ENCODE measurements at regions not wholly inside any gene's neighbourhood (a gene's known extent, or its start where the extent isn't known, plus 50 kb on each side); places are given as distances from the start of the nearest gene placed in this dataset.

DNA sequence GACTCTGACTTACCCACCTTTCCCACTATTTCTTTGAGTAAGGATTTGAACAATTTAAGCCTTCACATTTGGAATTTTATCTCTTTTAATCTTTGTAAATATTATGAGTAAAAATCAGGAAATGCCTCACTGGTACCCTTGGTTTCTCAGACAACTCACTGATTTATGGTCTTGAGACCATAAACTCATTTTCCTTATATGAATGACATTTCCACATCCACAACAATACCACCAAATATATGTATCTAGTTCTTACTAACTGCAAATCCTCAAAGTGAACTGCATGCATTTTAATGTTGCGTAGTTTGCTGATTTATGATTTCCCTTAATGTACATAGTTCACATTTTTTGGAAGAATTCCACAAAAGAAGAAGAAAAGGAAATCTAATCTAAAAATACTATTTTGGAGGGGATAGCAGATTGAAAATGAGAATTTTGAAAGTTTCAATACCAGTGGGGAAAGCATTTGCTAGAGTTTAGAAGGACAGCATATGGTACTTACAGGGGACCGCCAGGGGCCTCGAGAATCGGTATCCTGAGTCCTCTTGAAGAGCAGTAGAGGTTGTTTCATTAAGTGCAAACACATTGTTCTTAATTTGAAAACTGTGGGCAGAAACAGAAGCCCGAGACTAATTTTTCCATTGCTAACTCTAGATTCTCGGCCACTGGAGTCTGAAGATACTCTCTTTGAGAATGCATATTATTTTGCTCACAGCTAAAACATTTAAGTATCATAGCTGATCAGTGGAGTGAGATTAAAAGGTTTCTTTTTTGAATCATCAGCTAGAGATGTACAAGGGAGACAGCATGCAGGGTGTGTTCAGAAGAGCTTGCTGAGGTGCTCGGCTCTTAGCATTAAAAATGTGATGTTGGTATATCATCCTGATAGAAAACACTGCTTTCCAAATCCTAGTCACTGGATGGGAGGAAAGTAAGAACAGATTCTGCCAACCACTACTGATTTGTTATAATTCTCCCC lies 964.0 kb downstream of the GATA3 start:
- ATAC-seq (no peak), DNase-seq (no peak)
- Histone ChIP-seq H3K27ac (ENCODE audit: low read length) (no peak overlapping the region), H3K4me3 (ENCODE audit: low read length) (no peak overlapping the region), H3K4me1 (ENCODE audit: control insufficient read depth, insufficient read depth, low read length) (no peaks in the 10 kb centered on the region), H3K9me3 (ENCODE audit: control insufficient read depth, low read length) (no peaks in the 10 kb centered on the region), H3K27me3 (ENCODE audit: control insufficient read depth, insufficient read depth) (no peaks in the 10 kb centered on the region)
- intact Hi-C loops (cut with DNase I), result no loop called here
- whole genome bisulfite sequencing, result 77% methylated on average over 7 of the region's 7 CpGs

DNA sequence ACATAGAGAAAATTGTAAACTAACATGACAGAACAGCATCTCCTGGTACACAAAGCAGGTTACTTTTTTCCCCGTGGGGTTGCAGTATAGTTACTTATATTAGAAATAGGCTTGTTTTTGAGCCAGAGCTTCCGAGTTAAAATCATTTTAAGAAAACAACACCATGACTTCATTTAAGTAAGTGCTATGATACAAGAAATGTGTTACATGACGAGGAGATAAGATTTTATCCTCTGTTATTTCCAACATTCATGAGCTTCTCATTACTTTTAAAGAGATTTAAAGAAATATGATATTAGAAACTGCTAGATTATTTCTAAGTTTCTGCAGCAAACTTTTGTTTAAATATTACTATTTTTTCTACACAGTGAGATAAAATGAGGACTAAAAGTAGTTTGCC lies 968.7 kb downstream of the GATA3 start:
- H3K4me1 ChIP-seq (ENCODE audit: control insufficient read depth, insufficient read depth, low read length), result no peaks in the 10 kb centered on the region
- ATAC-seq (no peak), DNase-seq (no peak)
- no peak overlapping the region for H3K4me3 ChIP-seq (ENCODE audit: low read length)
- no peaks in the 10 kb centered on the region for H3K27me3 ChIP-seq (ENCODE audit: control insufficient read depth, insufficient read depth)
- intact Hi-C loops (cut with DNase I), result no loop called here
- 32% methylated on average over 3 of the region's 3 CpGs for WGBS
- H3K27ac ChIP-seq (ENCODE audit: low read length), result no peak overlapping the region
- H3K9me3 ChIP-seq (ENCODE audit: control insufficient read depth, low read length), result no peaks in the 10 kb centered on the region

- Histone ChIP-seq H3K9me3 (ENCODE audit: control insufficient read depth, low read length) (no peaks in the 10 kb centered on the region), H3K4me3 (ENCODE audit: low read length) (no peak overlapping the region), H3K27ac (ENCODE audit: low read length) (no peak overlapping the region), H3K27me3 (ENCODE audit: control insufficient read depth, insufficient read depth) (no peaks in the 10 kb centered on the region), H3K4me1 (ENCODE audit: control insufficient read depth, insufficient read depth, low read length) (no peaks in the 10 kb centered on the region)
- intact Hi-C loops (cut with DNase I), result no loop called here
- DNase-seq, result no peak
- no peak for ATAC-seq
- 73% methylated on average over 2 of the region's 2 CpGs for WGBS
Observed at GRCh38 chr10:9024210-9024609, 969.7 kb downstream of the GATA3 start.

DNA sequence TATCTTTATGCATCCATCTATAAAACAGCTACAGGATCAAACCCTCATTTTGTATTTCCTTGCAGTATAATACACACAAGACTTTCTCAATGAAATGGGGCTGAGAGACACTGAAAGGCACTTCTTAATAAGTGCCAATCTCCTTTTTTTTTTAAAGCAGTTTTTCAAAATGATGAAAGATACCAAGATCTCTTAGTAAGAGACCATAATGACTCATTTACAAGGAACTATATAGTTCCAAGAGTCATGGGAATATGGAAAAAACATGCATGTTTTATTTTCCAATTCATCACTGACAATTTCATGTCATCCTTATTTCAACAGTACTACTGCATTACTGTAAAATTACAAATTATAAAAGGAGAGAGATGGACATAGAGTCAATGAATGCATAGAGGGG lies 973.7 kb downstream of the GATA3 start:
- Histone ChIP-seq H3K4me1 (ENCODE audit: control insufficient read depth, insufficient read depth, low read length) (no peaks in the 10 kb centered on the region), H3K27me3 (ENCODE audit: control insufficient read depth, insufficient read depth) (no peaks in the 10 kb centered on the region), H3K9me3 (ENCODE audit: control insufficient read depth, low read length) (no peaks in the 10 kb centered on the region), H3K4me3 (ENCODE audit: low read length) (no peak overlapping the region), H3K27ac (ENCODE audit: low read length) (no peak overlapping the region)
- ATAC-seq (no peak), DNase-seq (no peak)
- intact Hi-C loops (cut with DNase I), result no loop called here

DNA sequence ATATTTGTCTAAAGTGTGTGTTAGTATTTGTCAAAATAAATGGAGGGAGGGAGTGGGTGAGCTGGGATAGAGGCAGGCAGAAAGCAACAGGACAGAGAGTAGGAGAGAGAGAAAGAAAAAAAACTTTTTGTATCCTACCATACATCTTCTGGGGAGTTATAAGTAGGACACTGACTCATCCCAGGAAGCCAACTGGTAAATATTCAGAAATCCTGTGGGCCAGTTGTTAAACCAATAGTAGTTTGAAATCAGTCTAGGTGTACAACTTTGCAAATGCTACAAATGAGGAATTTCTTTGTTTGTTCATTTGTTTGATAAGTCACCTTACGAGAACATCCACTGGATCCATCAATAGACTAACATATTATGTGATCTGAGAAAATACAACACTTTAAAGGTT lies 980.9 kb downstream of the GATA3 start:
- ATAC-seq (no peak), DNase-seq (no peak)
- no peak overlapping the region for H3K4me3 ChIP-seq (ENCODE audit: low read length)
- H3K27ac ChIP-seq (ENCODE audit: low read length), result no peak overlapping the region
- no peaks in the 10 kb centered on the region for H3K4me1 ChIP-seq (ENCODE audit: control insufficient read depth, insufficient read depth, low read length)
- intact Hi-C loops (cut with DNase I), result no loop called here
- WGBS, result 74% methylated on average over 1 of the region's 1 CpG
- no peaks in the 10 kb centered on the region for H3K9me3 ChIP-seq (ENCODE audit: control insufficient read depth, low read length)
- H3K27me3 ChIP-seq (ENCODE audit: control insufficient read depth, insufficient read depth), result no peaks in the 10 kb centered on the region

GRCh38 chr10:9036711-9037204 lies 982.3 kb downstream of the GATA3 start:
- DNase-seq (no peak), ATAC-seq (no peak)
- intact Hi-C loops (cut with DNase I), result no loop called here
- WGBS, result 75% methylated on average over 4 of the region's 4 CpGs
- Histone ChIP-seq H3K27ac (ENCODE audit: low read length) (no peak overlapping the region), H3K4me1 (ENCODE audit: control insufficient read depth, insufficient read depth, low read length) (no peaks in the 10 kb centered on the region), H3K4me3 (ENCODE audit: low read length) (no peak overlapping the region), H3K9me3 (ENCODE audit: control insufficient read depth, low read length) (no peaks in the 10 kb centered on the region), H3K27me3 (ENCODE audit: control insufficient read depth, insufficient read depth) (no peaks in the 10 kb centered on the region)

- no peak overlapping the region for H3K27ac ChIP-seq (ENCODE audit: low read length)
Observed at GRCh38 chr10:9038146-9038714, 983.7 kb downstream of the GATA3 start.

DNA sequence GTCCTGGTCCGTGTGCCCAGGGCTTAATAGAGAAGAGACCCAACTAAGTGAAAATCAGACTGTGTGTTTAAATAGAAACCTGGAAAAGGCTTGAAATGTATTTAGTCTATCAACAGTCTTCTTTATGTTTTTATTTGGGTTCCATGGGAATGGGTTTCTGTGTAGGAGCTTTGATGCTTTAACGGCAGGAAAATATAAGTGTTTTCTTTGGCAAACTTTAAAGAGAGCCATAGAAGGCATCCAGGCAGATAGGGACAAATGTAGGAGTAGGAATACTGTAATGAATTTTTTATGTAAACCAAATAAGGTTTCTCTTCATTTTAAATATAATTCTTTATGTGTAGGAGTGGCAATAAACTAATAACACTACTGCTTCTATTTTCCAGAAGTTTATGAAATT lies 989.0 kb downstream of the GATA3 start:
- Histone ChIP-seq H3K27ac (ENCODE audit: low read length) (no peak overlapping the region), H3K4me3 (ENCODE audit: low read length) (no peak overlapping the region), H3K27me3 (ENCODE audit: control insufficient read depth, insufficient read depth) (no peaks in the 10 kb centered on the region), H3K9me3 (ENCODE audit: control insufficient read depth, low read length) (no peaks in the 10 kb centered on the region), H3K4me1 (ENCODE audit: control insufficient read depth, insufficient read depth, low read length) (no peaks in the 10 kb centered on the region)
- no peak for DNase-seq
- WGBS, result 30% methylated on average over 2 of the region's 2 CpGs
- ATAC-seq, result no peak
- intact Hi-C loops (cut with DNase I), result no loop called here

More at GRCh38 chr10:9038146-9038714, 983.7 kb downstream of the GATA3 start:
- intact Hi-C loops (cut with DNase I), result no loop called here
- no peak for ATAC-seq
- Histone ChIP-seq H3K27me3 (ENCODE audit: control insufficient read depth, insufficient read depth) (no peaks in the 10 kb centered on the region), H3K9me3 (ENCODE audit: control insufficient read depth, low read length) (no peaks in the 10 kb centered on the region), H3K4me1 (ENCODE audit: control insufficient read depth, insufficient read depth, low read length) (no peaks in the 10 kb centered on the region), H3K4me3 (ENCODE audit: low read length) (no peak overlapping the region)
- DNase-seq, result no peak
- 75% methylated on average over 4 of the region's 4 CpGs for WGBS

DNA sequence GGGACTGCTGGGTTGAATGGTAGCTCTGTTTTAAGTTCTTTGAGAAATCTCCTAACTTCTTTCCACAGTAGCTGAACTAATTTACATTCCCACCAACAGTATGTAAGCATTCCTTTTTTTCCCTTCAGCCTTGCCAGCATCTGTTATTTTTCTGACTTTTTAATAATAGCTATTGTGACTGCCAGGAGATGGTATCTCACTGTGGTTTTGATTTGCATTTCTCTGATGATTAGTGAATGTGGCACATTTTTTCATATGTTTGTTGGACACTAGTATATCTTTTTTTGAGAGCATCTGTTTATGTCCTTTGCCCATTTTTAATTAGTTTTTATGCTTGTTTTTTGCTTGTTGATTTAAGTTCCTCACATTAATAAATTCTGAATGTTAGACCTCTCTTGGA lies 990.8 kb downstream of the GATA3 start:
- Histone ChIP-seq H3K27me3 (ENCODE audit: control insufficient read depth, insufficient read depth) (no peaks in the 10 kb centered on the region), H3K27ac (ENCODE audit: low read length) (no peak overlapping the region), H3K4me1 (ENCODE audit: control insufficient read depth, insufficient read depth, low read length) (no peaks in the 10 kb centered on the region), H3K4me3 (ENCODE audit: low read length) (no peak overlapping the region), H3K9me3 (ENCODE audit: control insufficient read depth, low read length) (no peaks in the 10 kb centered on the region)
- ATAC-seq, result no peak
- intact Hi-C loops (cut with DNase I), result no loop called here
- DNase-seq, result no peak

DNA sequence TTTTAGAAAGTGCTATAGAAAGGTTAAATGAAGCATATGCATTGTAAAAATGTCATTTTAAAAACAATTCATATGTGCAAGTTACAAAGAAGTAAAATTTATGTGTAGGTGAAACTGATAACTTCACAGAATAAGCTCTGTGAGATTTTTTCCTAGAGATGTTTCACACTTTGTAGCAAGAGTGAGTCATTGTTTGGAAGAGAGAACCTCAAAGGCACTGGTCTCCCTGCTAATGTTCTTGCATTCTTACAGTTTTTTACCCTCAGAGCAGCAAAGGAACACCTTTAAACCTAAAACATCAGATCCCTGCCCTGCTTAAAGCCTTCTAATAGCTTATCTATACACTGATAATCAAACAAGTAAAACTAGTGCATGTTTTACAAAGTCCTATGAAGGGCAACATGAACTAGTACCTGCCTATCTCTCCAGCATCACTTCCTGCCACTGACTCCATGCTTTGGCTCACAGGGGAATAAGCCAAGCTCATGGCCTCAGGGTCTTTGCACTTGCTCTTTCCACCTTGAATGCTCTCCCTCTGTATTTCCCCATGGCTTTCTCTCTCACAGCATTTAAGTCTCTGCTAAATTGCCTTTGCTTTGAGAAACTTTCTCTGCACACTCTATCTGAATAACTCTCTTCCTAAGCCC lies 997.0 kb downstream of the GATA3 start:
- intact Hi-C loops (cut with DNase I), result no loop called here
- no peak overlapping the region for H3K4me3 ChIP-seq (ENCODE audit: low read length)
- ATAC-seq (no peak), DNase-seq (no peak)
- H3K27ac ChIP-seq (ENCODE audit: low read length), result no peak overlapping the region
- H3K4me1 ChIP-seq (ENCODE audit: control insufficient read depth, insufficient read depth, low read length), result no peaks in the 10 kb centered on the region
- peaks cover under 1% of the 10 kb centered on the region for H3K9me3 ChIP-seq (ENCODE audit: control insufficient read depth, low read length)
- H3K27me3 ChIP-seq (ENCODE audit: control insufficient read depth, insufficient read depth), result no peaks in the 10 kb centered on the region

DNA sequence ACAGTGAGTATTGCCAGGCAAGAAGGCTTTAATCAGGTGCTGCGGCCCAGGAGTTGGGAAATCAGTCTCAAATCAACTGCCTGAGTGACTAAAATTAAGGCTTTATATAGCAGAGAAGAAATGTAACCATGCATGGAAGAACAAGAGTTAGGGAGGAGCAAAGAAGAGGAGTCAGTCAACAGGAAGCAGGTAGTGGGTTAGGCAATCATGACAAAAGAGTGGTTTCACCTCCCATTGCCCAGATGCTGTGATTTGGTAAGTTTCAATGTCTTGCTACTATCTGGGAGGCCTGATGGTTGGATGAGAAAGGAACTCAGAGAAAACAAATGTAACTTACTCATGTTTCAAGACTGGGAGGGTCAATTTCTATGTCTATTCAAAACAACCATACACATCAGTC lies 998.3 kb downstream of the GATA3 start:
- intact Hi-C loops (cut with DNase I), result no loop called here
- Histone ChIP-seq H3K27me3 (ENCODE audit: control insufficient read depth, insufficient read depth) (no peaks in the 10 kb centered on the region), H3K9me3 (ENCODE audit: control insufficient read depth, low read length) (peaks cover 2% of the 10 kb centered on the region), H3K4me1 (ENCODE audit: control insufficient read depth, insufficient read depth, low read length) (no peaks in the 10 kb centered on the region), H3K4me3 (ENCODE audit: low read length) (no peak overlapping the region), H3K27ac (ENCODE audit: low read length) (no peak overlapping the region)
- DNase-seq, result no peak
- 77% methylated on average over 1 of the region's 1 CpG for whole genome bisulfite sequencing
- no peak for ATAC-seq

All from right cardiac atrium (tissue), 5 donors.